Amniotic epithelial cell (primary cell): ENCODE measurements at regions not wholly inside any gene's neighbourhood (a gene's known extent, or its start where the extent isn't known, plus 50 kb on each side); places are given as distances from the start of the nearest gene placed in this dataset.

ENCODE experiments used
- DNase-seq: peaks from one replicate; pipeline ENCODE4 v3.0.0-alpha.2; 2010; ENCODE audit warnings: low read depth

- peak; percentile 93 for DNase-seq
Observed at GRCh38 chr2:37837628-37838328, 87.3 kb upstream of the RMDN2 start.

GRCh38 chr2:37838541-37839167 is 86.4 kb upstream of the RMDN2 start:
- no peak for DNase-seq

- DNase-seq = no peak
Observed at GRCh38 chr2:37839991-37840390, 85.1 kb upstream of the RMDN2 start.

DNA sequence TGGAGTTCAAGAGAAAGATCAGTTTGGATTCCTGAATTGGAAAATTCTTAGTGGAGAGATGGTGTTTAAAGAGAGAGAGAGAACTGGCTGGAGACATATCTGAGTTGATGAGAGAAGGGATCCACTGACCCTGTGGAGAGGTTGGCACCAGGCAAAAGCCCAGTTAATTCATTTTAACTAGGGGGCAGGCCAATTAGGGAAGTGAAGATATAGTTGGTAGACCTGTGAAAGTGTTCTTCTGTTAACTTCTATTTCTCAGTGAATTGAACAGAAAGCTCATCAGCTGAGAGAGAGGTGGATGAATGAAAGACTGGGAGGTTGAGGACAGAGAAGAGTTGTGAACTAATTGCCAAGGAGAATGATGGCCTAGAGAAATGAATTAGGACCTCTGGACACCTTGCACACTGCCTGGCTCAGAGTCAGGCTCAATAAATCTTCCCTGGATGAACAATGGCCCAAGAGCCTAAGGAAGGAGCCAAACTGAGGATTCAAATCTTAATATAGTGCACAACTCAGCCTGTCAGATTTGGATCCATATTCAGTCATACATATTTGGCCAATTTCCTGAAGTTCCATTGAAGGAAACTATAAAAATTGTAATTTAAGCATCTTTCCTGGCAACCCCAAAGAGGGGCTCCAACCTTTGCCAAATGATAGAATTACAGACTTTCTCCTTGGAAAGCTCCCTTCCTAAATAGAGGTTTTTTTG is 82.2 kb upstream of the RMDN2 start:
- DNase-seq = no peak

GRCh38 chr2:37843556-37843955 is 81.5 kb upstream of the RMDN2 start:
- peak; percentile 59 for DNase-seq

GRCh38 chr2:37846207-37846606 is 78.9 kb upstream of the RMDN2 start:
- DNase-seq = no peak

DNA sequence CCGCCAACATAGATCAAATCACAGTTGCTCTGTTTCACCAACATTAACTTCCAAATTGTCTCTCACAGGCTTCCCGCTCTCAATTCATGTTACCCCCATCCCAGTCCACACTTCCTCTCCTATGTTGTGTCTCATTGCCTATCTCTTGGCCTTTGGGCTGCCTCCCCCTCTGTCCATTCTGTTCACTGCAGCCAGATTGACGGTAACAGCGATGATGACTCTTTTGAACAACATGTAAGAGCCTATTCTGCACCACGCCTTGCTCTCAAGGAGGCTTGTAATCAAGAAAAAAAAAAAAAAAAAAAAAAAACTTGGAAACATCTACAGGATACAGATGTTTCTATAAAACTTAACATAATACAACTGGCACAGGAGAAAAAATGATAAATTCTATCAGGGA is 77.3 kb upstream of the RMDN2 start:
- no peak for DNase-seq

DNA sequence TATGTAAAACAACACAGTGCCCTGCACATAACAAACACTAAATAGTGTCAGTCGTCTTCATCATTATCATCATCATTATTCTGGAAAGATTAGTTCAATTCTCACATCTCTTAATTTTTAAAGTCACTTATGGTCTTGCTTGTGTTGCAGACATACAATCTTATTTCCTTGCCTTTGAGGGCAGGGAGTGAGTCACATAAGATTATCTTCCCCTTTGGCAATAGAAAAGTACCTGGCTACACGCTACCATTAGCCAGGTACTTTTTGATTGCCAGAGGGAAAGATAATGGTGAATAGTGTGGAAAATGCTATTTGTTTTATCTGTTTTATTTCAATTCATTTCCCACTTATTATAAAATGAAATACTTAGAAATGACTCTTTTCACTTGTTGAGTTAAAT is 76.6 kb upstream of the RMDN2 start:
- DNase-seq = no peak

GRCh38 chr2:37849911-37850310 is 75.2 kb upstream of the RMDN2 start:
- peak; percentile 42 for DNase-seq

GRCh38 chr2:37851428-37851827 is 73.7 kb upstream of the RMDN2 start:
- no peak for DNase-seq

- DNase-seq = no peak
Observed at GRCh38 chr2:37851828-37852584, 73.1 kb upstream of the RMDN2 start.

DNA sequence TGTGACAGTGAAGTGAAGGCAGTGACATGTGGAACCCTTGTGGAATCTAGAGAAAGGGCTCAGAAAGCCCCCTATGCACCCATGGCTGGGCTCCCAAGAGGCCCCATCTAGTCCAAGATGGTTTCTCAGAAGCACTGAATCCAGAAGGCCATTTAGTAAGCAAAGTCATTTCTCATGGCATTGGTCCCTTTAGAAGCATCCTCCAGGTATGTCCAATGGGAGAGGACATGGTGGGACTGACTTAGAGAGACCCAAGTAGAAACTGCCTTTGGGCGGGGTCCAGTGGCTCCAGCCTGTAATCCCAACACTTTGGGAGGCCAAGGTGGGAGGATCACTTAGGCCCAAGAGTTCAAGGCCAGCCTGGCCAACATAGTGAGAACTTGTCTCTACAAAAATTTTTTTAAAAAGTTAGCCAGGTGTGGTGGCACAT is 72.5 kb upstream of the RMDN2 start:
- no peak for DNase-seq

GRCh38 chr2:37854676-37855282 is 70.3 kb upstream of the RMDN2 start:
- no peak for DNase-seq

GRCh38 chr2:37855283-37856041 is 69.6 kb upstream of the RMDN2 start:
- no peak for DNase-seq

DNA sequence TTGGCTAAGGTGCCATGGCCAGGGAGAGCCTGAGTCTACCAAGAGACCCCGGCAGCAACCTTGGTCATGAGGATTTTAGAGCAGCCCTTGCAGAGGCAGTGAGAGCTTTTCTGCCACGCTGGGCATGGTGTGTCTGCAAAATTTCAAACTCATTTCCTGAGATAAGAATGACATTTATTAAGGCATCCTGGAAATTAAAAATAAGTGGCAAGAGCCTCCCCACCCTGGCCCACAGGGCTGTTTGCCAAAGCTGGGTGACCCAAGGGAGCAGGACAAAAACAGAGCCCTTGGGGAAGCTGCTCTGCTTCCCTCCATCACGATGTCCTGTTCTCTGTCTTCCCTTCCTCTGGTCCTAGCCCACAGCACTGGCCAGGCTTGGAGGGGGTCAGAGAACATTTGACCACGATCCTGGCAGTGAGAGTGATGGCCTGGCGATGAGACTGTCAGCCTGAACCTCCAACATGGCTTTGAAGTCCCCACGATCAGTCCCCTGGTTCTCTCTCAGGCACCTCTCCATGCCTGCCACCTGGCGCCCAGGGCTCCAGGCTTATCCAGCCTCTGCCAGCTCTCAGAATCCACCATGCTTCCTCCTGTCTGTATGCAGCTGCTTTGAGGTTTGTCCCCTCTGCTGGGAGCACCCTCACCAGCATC is 68.9 kb upstream of the RMDN2 start:
- DNase-seq = no peak

- no peak for DNase-seq
Observed at GRCh38 chr2:37857575-37858399, 67.3 kb upstream of the RMDN2 start.

DNA sequence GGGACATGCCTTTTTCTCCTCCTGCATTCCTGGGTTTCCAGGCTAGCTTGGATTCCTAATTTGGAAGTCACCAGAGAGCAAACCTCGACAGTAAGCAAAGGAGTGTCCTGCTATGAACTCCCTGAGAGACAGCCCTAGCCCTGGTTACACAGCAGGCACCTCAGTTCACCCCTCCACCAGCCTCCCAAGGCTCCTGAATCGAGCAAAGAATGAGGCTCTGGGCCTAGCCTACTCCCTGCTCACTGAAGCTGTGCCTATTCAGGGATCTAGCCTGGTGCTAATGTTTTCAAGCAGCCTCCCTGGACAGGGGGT is 66.7 kb upstream of the RMDN2 start:
- no peak for DNase-seq

GRCh38 chr2:37858725-37859267 is 66.3 kb upstream of the RMDN2 start:
- no peak for DNase-seq

DNA sequence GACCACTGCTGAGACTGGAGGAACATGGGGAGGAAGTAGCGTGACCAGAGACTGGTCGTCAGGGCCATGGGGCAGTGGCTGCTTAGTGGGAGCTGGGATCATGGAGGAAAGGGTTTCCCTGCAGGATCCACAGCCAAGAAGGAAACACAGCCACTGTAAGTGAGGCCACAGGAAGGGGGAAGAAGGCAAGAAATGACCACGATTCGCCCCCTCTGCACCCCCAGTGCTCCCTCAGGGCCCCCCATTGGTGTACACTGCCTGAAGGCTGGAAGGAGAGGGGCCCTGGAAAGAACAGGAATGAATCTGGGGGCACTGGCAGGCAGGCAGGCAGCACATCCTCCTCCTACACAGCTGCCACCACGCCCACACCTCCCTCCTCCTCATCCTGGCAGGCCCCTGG is 62.5 kb upstream of the RMDN2 start:
- DNase-seq = no peak

DNA sequence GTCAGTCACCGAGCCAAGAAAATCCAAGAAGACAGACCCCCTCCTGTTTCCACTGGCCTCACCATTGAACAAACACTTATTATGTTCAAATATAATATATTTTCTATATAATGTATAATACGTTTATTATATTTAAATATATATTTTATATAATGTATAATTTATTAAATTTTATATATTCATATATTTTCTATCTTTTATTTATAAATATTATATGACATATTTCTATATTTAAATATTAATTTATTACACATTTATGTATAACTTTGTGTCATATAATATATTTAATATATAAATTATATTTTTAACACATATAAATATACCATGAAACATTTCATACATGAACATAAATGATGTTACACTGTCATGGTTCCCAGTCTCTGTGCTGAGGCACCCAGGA is 60.9 kb upstream of the RMDN2 start:
- DNase-seq = no peak
